ENCODE measurements at regions not wholly inside any gene's neighbourhood (a gene's known extent, or its start where the extent isn't known, plus 50 kb on each side); places are given as distances from the start of the nearest gene placed in this dataset.

- TF ChIP-seq CTCF (IDR thresholded peaks at IDR 0.05) (no peak), POLR2AphosphoS5 (IDR thresholded peaks at IDR 0.05; ENCODE audit: insufficient read depth in 1 of 2, low read depth in 1 of 2) (no peak)
Measured at GRCh38 chr18:77444385-77444784, 194.7 kb downstream of the GALR1 start.

All from vagina (tissue), 2 donors.